VCaP (cell line): ENCODE measurements at regions not wholly inside any gene's neighbourhood (a gene's known extent, or its start where the extent isn't known, plus 50 kb on each side); places are given as distances from the start of the nearest gene placed in this dataset.
"Not testable (repeated sequence)": the region's sequence is repeated elsewhere in the genome, so short reads cannot be mapped to it uniquely, and the experiment has no call there.

Experiments
- H3K27ac ChIP-seq: fragments of 450-650 bp; 2 replicates; pipeline ENCODE4 v1.5.1; 2017
- TF ChIP-seq, protein P1 (sequence below): fragments of 450-650 bp; conservative IDR thresholded peaks from 2 replicates; pipeline ENCODE4 v1.5.1; 2017; ENCODE audit warnings: mild to moderate bottlenecking, moderate library complexity

DNA sequence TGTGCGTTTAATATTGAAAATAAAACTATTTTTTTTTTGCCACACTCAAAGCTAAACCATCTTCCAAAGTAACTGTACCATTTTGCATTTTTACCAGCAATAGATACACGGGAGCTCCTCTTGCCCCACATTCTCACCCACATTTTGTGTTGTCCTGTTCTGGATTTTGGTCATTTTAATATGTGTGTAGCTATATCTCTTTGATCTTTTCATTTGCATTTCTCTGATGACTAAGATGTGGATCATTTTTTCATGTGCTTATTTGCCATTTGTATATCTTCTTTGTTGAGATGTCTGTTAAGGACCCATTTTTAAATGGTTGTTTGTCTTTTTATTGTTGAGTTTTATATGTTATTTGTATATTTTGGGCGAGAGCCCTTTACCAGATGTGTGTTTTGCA, 1543.5 kb downstream of the GRIK2 start:
- TF ChIP-seq, protein P1, sequence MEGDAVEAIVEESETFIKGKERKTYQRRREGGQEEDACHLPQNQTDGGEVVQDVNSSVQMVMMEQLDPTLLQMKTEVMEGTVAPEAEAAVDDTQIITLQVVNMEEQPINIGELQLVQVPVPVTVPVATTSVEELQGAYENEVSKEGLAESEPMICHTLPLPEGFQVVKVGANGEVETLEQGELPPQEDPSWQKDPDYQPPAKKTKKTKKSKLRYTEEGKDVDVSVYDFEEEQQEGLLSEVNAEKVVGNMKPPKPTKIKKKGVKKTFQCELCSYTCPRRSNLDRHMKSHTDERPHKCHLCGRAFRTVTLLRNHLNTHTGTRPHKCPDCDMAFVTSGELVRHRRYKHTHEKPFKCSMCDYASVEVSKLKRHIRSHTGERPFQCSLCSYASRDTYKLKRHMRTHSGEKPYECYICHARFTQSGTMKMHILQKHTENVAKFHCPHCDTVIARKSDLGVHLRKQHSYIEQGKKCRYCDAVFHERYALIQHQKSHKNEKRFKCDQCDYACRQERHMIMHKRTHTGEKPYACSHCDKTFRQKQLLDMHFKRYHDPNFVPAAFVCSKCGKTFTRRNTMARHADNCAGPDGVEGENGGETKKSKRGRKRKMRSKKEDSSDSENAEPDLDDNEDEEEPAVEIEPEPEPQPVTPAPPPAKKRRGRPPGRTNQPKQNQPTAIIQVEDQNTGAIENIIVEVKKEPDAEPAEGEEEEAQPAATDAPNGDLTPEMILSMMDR, result no peak
- no peak overlapping the region for H3K27ac ChIP-seq

DNA sequence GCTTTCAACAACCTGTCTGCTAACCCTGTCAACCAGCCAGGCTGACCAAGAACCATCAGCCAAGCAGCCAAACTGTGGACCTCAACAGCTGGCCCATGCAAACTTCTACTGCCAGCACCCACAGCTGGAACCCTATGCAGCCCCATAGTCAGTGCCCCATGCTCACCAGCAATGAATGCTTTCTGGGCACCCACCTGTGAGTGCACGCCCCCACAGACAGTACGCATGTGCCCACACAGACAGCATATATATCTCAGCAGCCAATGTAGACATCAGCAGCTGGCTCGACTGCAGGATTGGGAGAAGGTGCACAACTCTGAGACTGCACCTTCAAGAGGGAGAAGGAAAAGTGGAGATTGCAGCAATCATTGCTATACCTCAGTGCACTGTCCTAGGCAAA, 1534.6 kb downstream of the GRIK2 start:
- TF ChIP-seq, protein P1, result no peak
- no peak overlapping the region for H3K27ac ChIP-seq

DNA sequence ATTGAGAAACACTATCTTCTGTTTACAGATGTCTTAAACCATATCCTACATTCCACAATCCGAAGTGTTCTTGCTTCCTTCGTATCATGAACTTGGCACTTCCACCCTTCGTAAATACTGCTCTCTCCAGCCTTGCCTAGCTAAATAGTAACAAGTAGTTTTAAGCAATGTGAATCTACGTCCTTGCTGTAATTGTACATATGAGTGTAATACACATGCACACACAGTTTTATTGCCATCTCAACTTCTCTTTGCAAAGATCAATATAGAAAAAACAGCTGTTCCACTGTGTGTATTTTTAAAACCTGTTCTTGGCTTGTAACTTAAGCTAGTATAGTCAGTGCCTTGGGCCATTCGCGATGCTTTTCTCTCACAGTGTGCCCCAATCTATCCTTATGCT, 1524.7 kb downstream of the GRIK2 start:
- TF ChIP-seq, protein P1, result no peak
- no peak overlapping the region for H3K27ac ChIP-seq

DNA sequence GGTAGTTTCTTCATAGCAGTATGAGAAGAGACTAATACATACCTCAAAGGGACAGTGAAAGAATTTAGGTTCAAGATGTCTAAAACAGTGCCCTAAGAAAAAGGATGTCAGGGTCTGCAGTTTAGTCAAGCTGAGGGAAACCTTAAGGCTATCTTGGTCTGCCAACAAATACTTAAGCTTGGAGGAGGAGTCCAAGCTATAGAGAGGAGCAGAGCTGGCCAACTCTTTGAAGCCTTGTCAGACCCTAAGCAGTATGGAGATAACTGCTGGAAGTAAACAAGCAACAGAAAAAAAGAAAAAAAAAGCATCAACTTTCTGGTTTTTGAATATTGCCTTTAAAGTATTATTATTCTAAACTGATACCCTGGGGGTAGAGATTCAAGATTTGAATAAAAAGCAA, 1518.1 kb downstream of the GRIK2 start:
- H3K27ac ChIP-seq, result no peak overlapping the region
- TF ChIP-seq, protein P1, result no peak

DNA sequence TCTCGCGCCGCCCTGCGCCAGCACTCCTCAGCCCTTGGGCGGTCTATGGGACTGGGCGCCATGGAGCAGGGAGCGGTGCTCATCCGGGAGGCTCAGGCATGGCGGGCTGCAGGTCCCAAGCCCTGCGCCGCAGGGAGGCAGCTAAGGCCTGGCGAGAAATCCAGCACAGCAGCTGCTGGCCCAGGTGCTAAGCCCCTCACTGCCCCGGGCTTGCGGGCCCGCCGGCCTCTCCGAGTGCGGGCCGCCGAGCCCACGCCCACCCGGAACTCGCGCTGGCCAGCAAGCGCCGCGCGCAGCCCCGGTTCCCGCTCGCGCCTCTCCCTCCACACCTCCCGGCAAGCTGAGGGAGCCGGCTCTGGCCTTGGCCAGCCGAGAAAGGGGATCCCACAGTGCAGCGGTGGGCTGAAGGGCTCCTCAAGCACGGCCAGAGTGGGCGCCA, 1517.2 kb downstream of the GRIK2 start:
- not testable (repeated sequence) for H3K27ac ChIP-seq

DNA sequence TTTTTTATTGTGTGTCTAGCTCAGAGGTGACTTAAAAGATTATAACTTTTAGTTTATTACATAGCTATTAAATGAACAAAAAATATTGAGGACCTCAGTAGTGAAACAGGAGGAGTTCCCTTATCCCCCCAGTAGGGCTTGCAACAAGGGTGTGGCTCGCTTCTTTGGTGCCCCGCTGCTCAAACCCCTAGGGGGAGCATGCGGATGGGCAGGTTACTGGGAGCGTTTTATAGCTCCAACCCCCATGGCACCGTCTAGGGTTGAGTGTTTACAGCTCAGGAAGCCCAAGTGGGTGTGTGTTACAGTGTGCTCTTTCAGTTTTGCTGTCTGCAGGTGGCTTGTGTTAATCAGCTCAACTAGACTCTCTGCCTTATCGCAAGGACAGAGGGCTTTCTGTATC, 1513.7 kb downstream of the GRIK2 start:
- TF ChIP-seq, protein P1, result no peak
- H3K27ac ChIP-seq, result no peak overlapping the region

DNA sequence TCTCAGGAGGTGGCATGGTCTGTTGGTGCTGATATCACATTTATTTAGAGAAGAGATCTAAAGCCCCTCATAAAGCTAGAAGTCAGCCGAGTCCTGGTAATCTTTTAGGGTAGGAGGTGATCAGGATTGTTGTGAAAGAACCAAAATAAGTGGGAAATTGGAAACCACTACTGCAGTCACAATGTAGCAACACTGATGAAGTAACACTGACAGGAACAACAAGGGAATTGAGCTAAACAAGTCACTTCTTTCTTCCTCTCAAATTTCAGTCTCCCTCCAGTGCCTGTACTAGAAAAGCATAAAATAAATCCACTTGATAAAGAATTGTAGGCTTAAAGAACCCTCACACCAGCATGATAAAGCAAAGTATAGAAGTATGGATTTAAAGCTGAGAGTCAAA, 1509.0 kb downstream of the GRIK2 start:
- TF ChIP-seq, protein P1, result no peak

DNA sequence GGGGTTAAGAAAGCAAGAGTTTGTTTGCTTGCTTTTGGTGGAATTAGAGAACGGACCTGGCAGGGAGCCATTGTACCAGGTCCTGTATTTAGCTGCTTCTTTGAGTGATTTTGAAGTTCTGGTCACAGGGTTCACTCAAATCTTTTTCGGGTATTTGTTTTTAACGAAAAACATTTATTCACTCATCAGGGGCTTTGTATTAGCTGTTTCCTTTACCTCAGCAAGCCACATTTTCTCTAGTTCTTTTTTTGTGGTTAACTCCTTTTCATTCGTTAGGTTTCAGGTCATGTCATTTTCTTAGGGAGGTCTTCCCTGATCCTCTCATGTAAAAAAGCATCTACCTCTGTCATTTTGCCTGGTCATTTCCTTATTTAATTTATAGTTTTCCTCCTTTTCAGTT, 1502.2 kb downstream of the GRIK2 start:
- no peak overlapping the region for H3K27ac ChIP-seq
- TF ChIP-seq, protein P1, result no peak

More for the DNA sequence above, 1509.0 kb downstream of the GRIK2 start:
- no peak overlapping the region for H3K27ac ChIP-seq
